GM12892 (cell line): ENCODE measurements at regions not wholly inside any gene's neighbourhood (a gene's known extent, or its start where the extent isn't known, plus 50 kb on each side); places are given as distances from the start of the nearest gene placed in this dataset.

ENCODE experiments used
- DNase-seq: peaks from one replicate; pipeline ENCODE4 v3.0.0; 2011; ENCODE audit not compliant: insufficient read length
- FAIRE-seq: peaks from 2 replicates; lab custom pipeline; 2011; peaks lifted over from hg19 to GRCh38; lab: Jason Lieb, UNC
- POLR2A ChIP-seq: IDR thresholded peaks from 2 replicates; pipeline ENCODE4 v1.6.1; 2011; ENCODE audit warnings: low read depth, low read length, control low read depth
- POLR2AphosphoS5 ChIP-seq: IDR thresholded peaks from 2 replicates; pipeline ENCODE4 v1.6.1; 2011; ENCODE audit warnings: low read depth, low read length, control low read depth
- TAF1 ChIP-seq: IDR thresholded peaks from 2 replicates; pipeline ENCODE4 v1.6.1; 2011; ENCODE audit warnings: low read depth, mild to moderate bottlenecking, control low read depth, low read length, borderline replicate concordance

DNA sequence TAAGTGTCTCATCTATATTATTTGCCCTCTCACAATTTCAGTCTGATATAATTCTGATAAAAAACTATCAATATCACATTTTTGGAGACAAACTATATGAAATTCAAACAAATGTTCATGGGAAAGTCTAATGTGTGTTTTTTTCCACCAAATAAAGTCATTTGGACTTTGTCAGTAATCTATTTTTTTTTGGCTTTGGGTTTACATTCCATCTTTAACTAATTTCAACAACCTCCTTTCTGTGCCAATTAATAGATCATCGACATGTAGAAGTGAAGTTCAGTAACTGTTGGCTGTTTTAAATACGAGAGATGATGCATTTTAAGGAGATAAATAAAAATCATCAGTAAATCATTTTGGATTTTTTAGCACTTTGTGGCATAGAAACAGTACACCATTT lies 1623.0 kb upstream of the ACVR2A start:
- FAIRE-seq: no peak
- no peak for DNase-seq
- no peak for TF ChIP-seq TAF1
- no peak for TF ChIP-seq POLR2A
- TF ChIP-seq POLR2AphosphoS5: no peak

- FAIRE-seq (no peak), DNase-seq (no peak)
Measured at GRCh38 chr2:146220957-146221356, 1623.9 kb upstream of the ACVR2A start.

DNA sequence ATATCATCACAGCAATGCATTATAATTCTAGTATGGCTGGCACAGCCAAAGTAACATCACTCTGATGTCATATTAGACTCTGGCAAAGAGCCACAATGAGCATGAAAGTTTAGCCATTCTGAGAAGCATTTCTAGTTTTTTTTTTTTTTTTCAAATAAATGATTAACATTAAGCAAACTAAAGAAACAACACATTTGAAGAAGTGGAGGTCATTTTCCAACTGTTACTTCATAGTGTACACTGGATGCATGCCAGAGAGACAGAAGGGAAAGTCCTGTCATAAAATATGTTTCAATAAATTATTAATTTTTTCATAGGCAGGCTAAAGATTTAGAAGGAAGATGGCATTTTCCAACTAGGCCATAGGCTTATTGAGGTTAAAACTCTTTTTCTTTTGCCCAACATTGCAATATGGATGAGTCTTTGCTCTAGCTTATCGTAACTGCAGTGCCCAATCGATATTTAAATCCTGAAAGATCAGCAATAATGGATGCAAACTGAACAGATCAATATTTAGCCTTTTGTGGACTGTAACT lies 1630.4 kb upstream of the ACVR2A start:
- TF ChIP-seq TAF1: no peak
- no peak for TF ChIP-seq POLR2AphosphoS5
- TF ChIP-seq POLR2A: no peak

More at GRCh38 chr2:146220957-146221356, 1623.9 kb upstream of the ACVR2A start:
- TF ChIP-seq POLR2AphosphoS5 (no peak), POLR2A (no peak), TAF1 (no peak)

GRCh38 chr2:146213674-146214073 lies 1631.2 kb upstream of the ACVR2A start:
- FAIRE-seq (no peak), DNase-seq (no peak)
- TF ChIP-seq POLR2AphosphoS5: no peak

More for the DNA sequence above, 1630.4 kb upstream of the ACVR2A start:
- no peak for FAIRE-seq
- DNase-seq: no peak

GRCh38 chr2:146212602-146213001 lies 1632.2 kb upstream of the ACVR2A start:
- TF ChIP-seq POLR2AphosphoS5 (no peak), POLR2A (no peak), TAF1 (no peak)
- DNase-seq (no peak), FAIRE-seq (no peak)

GRCh38 chr2:146209842-146210275 lies 1635.0 kb upstream of the ACVR2A start:
- TF ChIP-seq POLR2A (no peak), POLR2AphosphoS5 (no peak), TAF1 (no peak)
- DNase-seq (no peak), FAIRE-seq (no peak)

- TF ChIP-seq POLR2AphosphoS5 (no peak), POLR2A (no peak), TAF1 (no peak)
- FAIRE-seq (no peak), DNase-seq (no peak)
Measured at GRCh38 chr2:146207901-146208300, 1636.9 kb upstream of the ACVR2A start.

GRCh38 chr2:146207417-146207816 lies 1637.4 kb upstream of the ACVR2A start:
- TF ChIP-seq POLR2AphosphoS5 (no peak), POLR2A (no peak), TAF1 (no peak)
- DNase-seq (no peak), FAIRE-seq (no peak)

DNA sequence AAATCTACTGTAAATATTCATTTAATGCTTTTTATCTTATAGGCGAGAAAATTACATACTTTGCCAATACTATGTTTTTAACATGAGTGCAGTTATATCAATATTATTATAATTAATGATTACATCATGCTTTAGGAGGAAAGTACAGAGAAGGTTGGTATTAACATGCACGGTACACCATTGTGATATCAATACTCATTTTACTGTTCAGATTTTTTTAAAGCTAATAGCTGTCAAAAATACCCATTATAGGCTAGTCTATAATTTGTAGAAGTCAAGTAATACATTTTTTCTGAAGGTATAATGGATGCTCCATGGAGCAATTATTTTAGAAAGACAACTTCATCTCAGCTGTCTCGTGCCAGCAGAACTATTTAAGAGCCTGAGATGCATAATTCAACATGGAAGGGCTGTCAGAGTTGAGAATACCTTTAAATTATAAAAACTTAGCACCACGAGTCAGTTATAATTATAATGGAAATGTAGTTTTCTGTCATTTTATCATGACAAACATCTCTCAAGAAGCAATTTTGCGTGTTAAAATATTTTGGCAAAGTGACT lies 1641.7 kb upstream of the ACVR2A start:
- FAIRE-seq: no peak
- no peak for DNase-seq
- TF ChIP-seq POLR2AphosphoS5 (no peak), POLR2A (no peak)

DNA sequence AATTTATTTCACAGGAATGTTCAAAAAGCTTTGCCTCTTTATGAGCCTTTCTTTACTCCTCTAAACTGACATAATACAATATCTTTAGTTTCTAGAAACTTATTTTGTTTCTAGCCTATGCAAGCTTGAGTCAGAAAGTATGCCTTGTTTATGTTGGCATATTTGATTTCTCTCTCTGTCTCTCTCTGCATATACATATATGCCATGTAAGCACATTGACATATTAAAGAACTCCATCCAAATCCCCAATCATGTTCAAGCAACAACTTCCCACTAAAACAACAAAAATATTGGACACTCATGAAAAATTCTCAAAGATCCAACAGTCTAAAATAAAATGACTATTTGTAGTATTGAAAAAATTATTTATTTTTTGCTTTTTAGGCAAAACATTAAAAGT lies 1651.2 kb upstream of the ACVR2A start:
- DNase-seq (no peak), FAIRE-seq (no peak)
- TF ChIP-seq POLR2A (no peak), TAF1 (no peak), POLR2AphosphoS5 (no peak)

GRCh38 chr2:146189541-146189940 lies 1655.3 kb upstream of the ACVR2A start:
- no peak for TF ChIP-seq POLR2AphosphoS5
- no peak for TF ChIP-seq POLR2A
- TF ChIP-seq TAF1: no peak
- no peak for FAIRE-seq
- DNase-seq: no peak

GRCh38 chr2:146173934-146174333 lies 1654.0 kb upstream of the ZEB2 start:
- FAIRE-seq: no peak
- no peak for DNase-seq
- no peak for TF ChIP-seq TAF1

DNA sequence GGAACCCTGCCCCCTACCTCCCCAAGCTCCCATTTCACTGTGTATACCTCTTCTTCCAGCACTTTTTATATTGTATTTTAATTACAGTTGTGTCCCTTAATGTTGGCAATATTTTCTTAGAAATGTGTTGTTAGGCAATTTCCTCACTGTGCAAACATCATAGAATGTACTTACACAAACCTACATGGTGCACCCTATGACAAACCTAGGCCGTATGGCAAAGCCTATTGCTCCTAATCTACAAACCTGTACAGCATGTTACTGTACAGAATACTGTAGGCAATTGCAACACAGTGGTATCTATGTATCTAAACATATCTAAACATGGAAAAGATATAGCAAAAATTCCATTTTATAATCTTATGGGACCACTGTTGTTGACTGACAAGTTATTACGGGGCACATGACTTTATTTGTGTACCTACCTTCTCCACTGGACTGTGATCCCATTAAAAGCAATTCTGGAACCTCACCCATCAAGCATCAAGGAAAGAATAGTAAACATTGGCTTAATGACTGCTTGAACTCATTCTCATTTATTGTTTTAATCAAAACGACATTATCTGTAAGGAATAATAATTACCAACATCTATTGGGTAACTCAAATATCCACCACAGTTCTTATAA lies 1641.5 kb upstream of the ZEB2 start:
- FAIRE-seq (no peak), DNase-seq (no peak)
- TF ChIP-seq POLR2AphosphoS5: no peak
- TF ChIP-seq TAF1: no peak
- no peak for TF ChIP-seq POLR2A
